ENCODE measurements at regions not wholly inside any gene's neighbourhood (a gene's known extent, or its start where the extent isn't known, plus 50 kb on each side); places are given as distances from the start of the nearest gene placed in this dataset.

GRCh38 chr2:128380961-128381938 lies 62.6 kb upstream of the HS6ST1 start:
- DNase-seq = no peak

GRCh38 chr2:128384446-128384845 lies 65.8 kb upstream of the HS6ST1 start:
- no peak for DNase-seq

GRCh38 chr2:128384956-128385355 lies 66.3 kb upstream of the HS6ST1 start:
- no peak for DNase-seq

GRCh38 chr2:128385365-128385764 lies 66.7 kb upstream of the HS6ST1 start:
- no peak for DNase-seq

- DNase-seq = no peak
Observed at GRCh38 chr2:128386066-128386465, 67.4 kb upstream of the HS6ST1 start.

- peak; percentile 31 for DNase-seq
Observed at GRCh38 chr2:128388499-128388941, 69.9 kb upstream of the HS6ST1 start.

GRCh38 chr2:128389388-128390086 lies 70.9 kb upstream of the HS6ST1 start:
- no peak for DNase-seq

GRCh38 chr2:128390256-128390990 lies 71.8 kb upstream of the HS6ST1 start:
- no peak for DNase-seq

- DNase-seq = no peak
Observed at GRCh38 chr2:128390991-128391630, 72.4 kb upstream of the HS6ST1 start.

GRCh38 chr2:128391679-128392078 lies 73.0 kb upstream of the HS6ST1 start:
- no peak for DNase-seq

- DNase-seq = no peak
Observed at GRCh38 chr2:128392207-128392606, 73.5 kb upstream of the HS6ST1 start.

- DNase-seq = no peak
Observed at GRCh38 chr2:128394007-128394730, 75.5 kb upstream of the HS6ST1 start.

GRCh38 chr2:128395196-128395595 lies 76.5 kb upstream of the HS6ST1 start:
- no peak for DNase-seq

- DNase-seq = no peak
Observed at GRCh38 chr2:128395640-128396499, 77.2 kb upstream of the HS6ST1 start.

- DNase-seq = no peak
Observed at GRCh38 chr2:128396500-128396891, 77.8 kb upstream of the HS6ST1 start.

- DNase-seq = peak; percentile 27
Observed at GRCh38 chr2:128396946-128397345, 78.3 kb upstream of the HS6ST1 start.

- DNase-seq = no peak
Observed at GRCh38 chr2:128399256-128399655, 80.6 kb upstream of the HS6ST1 start.

- no peak for DNase-seq
Observed at GRCh38 chr2:128399690-128400291, 81.1 kb upstream of the HS6ST1 start.

- no peak for DNase-seq
Observed at GRCh38 chr2:128401680-128402079, 83.0 kb upstream of the HS6ST1 start.

GRCh38 chr2:128402911-128403670 lies 84.4 kb upstream of the HS6ST1 start:
- no peak for DNase-seq

All from EL (cell line).